ENCODE measurements at regions not wholly inside any gene's neighbourhood (a gene's known extent, or its start where the extent isn't known, plus 50 kb on each side); places are given as distances from the start of the nearest gene placed in this dataset.

DNA sequence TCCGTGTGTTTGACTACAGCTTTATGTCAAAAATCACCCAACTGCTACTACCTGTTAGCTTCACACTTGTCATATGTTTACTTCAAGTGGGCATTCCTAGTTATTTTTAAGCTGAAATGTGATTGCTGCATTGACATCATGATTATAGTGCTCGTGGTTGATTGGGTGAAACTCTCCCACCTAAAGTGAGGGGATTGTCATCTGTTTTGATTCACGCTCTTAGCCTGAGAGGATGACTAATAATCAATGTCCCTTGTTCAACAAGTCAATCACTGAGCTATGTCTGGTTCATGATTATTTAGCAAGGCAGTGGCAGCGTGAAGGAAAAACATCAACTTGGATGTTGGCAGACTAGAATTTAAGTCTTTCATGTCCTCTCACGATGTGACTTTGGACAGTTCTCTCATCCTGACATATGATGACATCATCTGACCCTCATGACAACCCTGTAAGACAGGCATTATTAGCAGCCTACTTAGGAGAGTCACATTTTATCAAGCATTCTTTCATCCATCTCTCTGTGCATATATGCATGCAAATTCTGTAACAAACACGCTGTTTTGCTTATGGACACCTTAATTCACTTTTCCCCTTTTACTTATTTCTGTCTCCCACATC, 352.6 kb upstream of the ZMIZ1 start:
- TF ChIP-seq, protein P1, sequence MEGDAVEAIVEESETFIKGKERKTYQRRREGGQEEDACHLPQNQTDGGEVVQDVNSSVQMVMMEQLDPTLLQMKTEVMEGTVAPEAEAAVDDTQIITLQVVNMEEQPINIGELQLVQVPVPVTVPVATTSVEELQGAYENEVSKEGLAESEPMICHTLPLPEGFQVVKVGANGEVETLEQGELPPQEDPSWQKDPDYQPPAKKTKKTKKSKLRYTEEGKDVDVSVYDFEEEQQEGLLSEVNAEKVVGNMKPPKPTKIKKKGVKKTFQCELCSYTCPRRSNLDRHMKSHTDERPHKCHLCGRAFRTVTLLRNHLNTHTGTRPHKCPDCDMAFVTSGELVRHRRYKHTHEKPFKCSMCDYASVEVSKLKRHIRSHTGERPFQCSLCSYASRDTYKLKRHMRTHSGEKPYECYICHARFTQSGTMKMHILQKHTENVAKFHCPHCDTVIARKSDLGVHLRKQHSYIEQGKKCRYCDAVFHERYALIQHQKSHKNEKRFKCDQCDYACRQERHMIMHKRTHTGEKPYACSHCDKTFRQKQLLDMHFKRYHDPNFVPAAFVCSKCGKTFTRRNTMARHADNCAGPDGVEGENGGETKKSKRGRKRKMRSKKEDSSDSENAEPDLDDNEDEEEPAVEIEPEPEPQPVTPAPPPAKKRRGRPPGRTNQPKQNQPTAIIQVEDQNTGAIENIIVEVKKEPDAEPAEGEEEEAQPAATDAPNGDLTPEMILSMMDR (IDR thresholded peaks at IDR 0.05 in 4 of 5, conservative IDR thresholded peaks at IDR 0.05 in 1 of 5) = no peak
- no peak for TF ChIP-seq POLR2A (IDR thresholded peaks at IDR 0.05)

All from gastrocnemius medialis (tissue), 4 donors.